Heart right ventricle (tissue), 16 donors: ENCODE measurements at regions not wholly inside any gene's neighbourhood (a gene's known extent, or its start where the extent isn't known, plus 50 kb on each side); places are given as distances from the start of the nearest gene placed in this dataset.

Experiments used
- ATAC-seq, 8 donors: fragments of 200-7000 bp; cut with Tn5 transposase; one replicate each; pipeline ENCODE4 v1.9.1; 2020; ENCODE audit warnings: mild to moderate bottlenecking in 8 of 8, moderate library complexity in 8 of 8, moderate number of reproducible peaks in 1 of 8
- DNase-seq, 2 donors: peaks; one replicate each; pipeline ENCODE4 v3.0.0-alpha.2; 2020
- H3K27ac ChIP-seq, 10 donors: fragments of 200-600 bp; sonication (generic) in 2 of 10; one replicate each; pipeline versions ENCODE4 v1.5.0 to v1.8.0; 2020 to 2022; ENCODE audit warnings: mild to moderate bottlenecking in 3 of 10
- H3K27me3 ChIP-seq, 7 donors: fragments of 200-600 bp; one replicate each; pipeline ENCODE4 v1.8.0; 2021 to 2022; ENCODE audit warnings: mild to moderate bottlenecking in 2 of 7
- H3K36me3 ChIP-seq, 9 donors: fragments of 200-600 bp; sonication (generic) in 1 of 9; one replicate each; pipeline versions ENCODE4 v1.5.0 to v1.8.0; 2020 to 2022; ENCODE audit warnings: mild to moderate bottlenecking in 2 of 9
- H3K4me1 ChIP-seq, 9 donors: fragments of 200-600 bp; sonication (generic) in 1 of 9; one replicate each; pipeline versions ENCODE4 v1.5.0 to v1.8.0; 2020 to 2022; ENCODE audit warnings: mild to moderate bottlenecking in 4 of 9
- H3K4me3 ChIP-seq, 10 donors: fragments of 200-600 bp; sonication (generic) in 2 of 10; one replicate each; pipeline versions ENCODE4 v1.5.0 to v1.8.0; 2020 to 2022; ENCODE audit warnings: mild to moderate bottlenecking in 7 of 10, moderate library complexity in 2 of 10
- H3K9me3 ChIP-seq, 11 donors: fragments of 200-600 bp in 10 of 11; sonication (generic) in 2 of 11; one replicate each; pipeline versions ENCODE4 v1.5.0 to v1.8.0; 2013 to 2022; ENCODE audit warnings: mild to moderate bottlenecking in 2 of 11, control low read depth in 1 of 11, moderate library complexity in 1 of 11
- WGBS, 2 donors: extraction: QIAGEN DNeasy Blood & Tissue Kit; methylation state at CpG; one replicate each; pipeline ENCODE4 v1.1.7; 2013; ENCODE audit warnings: inconsistent platforms in 1 of 2; 5-methylcytosine and 5-hydroxymethylcytosine counted together
- intact Hi-C, 10 donors: fragments of 100-400 bp; cut with DNase I; formaldehyde crosslinking; loops; one replicate each; pipeline versions ENCODE4 v1.11.1 to v1.14.2; 2022
- TF ChIP-seq, protein P1 (sequence below), 9 donors: fragments of 200-600 bp; sonication (generic) in 2 of 9; IDR thresholded peaks; one replicate each; pipeline versions ENCODE4 v1.5.0 to v1.8.0; 2021 to 2022; ENCODE audit warnings: antibody characterized with exemption in 9 of 9, mild to moderate bottlenecking in 5 of 9, moderate library complexity in 1 of 9
- donor health status: Arrhythmogenic right ventricular cardiomyopathy.
- donor health status: ischemic (EF 13 %, LVEDD 7.1; RV severe dilation, severe dysfunction).
- donor health status: healthy with polysubstance abuse.
- donor health status: DM: no; HTN: yes; CAD: no.
- donor health status: DM: no; HTN: no; CAD: no.
- donor health status: ischemic (EF 25% LVEDD 6.9; RV normal size, moderate dysfunction).
- donor health status: ischemic (EF 25% LVEDD 5.7; RV mildly dilated, moderate dysfunction).
- donor health status: healthy.
- donor health status: DM: yes; HTN: yes; CAD: no.
- donor health status: Ischemic cardiomyopathy.
- donor health status: ischemic (EF 35%, LVEDD 5.7; RV mildly dilated, moderate dysfunction).
- donor health status: nonischemic (EF 11% LVEDD 7.7; RV severe dilation, severe dysfunction).
- donor health status: DM: yes; HTN: yes; CAD: no.
- donor health status: PGD.
- donor health status: ischemic (EF 29% LVEDD 5.4; RV normal size, mild dysfunction).
- donor health status: nonischemic (EF 23%, LVEDD 6.1; RV moderate dilation, normal function).

- DNase-seq: no peak
- Histone ChIP-seq H3K27me3 (no peaks in the 10 kb centered on the region), H3K36me3 (no peaks in the 10 kb centered on the region), H3K4me1 (no peaks in the 10 kb centered on the region), H3K27ac (no peak overlapping the region), H3K9me3 (peaks cover 0 to 12% (median 0%) of the 10 kb centered on the region in 11 donors), H3K4me3 (no peak overlapping the region)
- 78 to 79% methylated on average over 3 of the region's 3 CpGs for WGBS, 2 donors
- TF ChIP-seq, protein P1, sequence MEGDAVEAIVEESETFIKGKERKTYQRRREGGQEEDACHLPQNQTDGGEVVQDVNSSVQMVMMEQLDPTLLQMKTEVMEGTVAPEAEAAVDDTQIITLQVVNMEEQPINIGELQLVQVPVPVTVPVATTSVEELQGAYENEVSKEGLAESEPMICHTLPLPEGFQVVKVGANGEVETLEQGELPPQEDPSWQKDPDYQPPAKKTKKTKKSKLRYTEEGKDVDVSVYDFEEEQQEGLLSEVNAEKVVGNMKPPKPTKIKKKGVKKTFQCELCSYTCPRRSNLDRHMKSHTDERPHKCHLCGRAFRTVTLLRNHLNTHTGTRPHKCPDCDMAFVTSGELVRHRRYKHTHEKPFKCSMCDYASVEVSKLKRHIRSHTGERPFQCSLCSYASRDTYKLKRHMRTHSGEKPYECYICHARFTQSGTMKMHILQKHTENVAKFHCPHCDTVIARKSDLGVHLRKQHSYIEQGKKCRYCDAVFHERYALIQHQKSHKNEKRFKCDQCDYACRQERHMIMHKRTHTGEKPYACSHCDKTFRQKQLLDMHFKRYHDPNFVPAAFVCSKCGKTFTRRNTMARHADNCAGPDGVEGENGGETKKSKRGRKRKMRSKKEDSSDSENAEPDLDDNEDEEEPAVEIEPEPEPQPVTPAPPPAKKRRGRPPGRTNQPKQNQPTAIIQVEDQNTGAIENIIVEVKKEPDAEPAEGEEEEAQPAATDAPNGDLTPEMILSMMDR (IDR thresholded peaks at IDR 0.05): no peak
- intact Hi-C loops: no loop called here
- no peak for ATAC-seq
These were observed 816.1 kb upstream of the IGFBP7 start for GRCh38 chr4:57926311-57926710.

- H3K9me3 ChIP-seq: peaks cover 0 to 12% (median 0%) of the 10 kb centered on the region in 11 donors
- DNase-seq (no peak), ATAC-seq (no peak)
- no peak overlapping the region for H3K27ac ChIP-seq
- intact Hi-C loops: no loop called here
- H3K4me3 ChIP-seq: no peak overlapping the region
- no peaks in the 10 kb centered on the region for H3K27me3 ChIP-seq
- TF ChIP-seq, protein P1 (IDR thresholded peaks at IDR 0.05): no peak
- no peaks in the 10 kb centered on the region for H3K4me1 ChIP-seq
- H3K36me3 ChIP-seq: no peaks in the 10 kb centered on the region
- 67 to 79% methylated on average over 1 of the region's 1 CpG for WGBS, 2 donors
These were observed 814.8 kb upstream of the IGFBP7 start for GRCh38 chr4:57924951-57925350.

DNA sequence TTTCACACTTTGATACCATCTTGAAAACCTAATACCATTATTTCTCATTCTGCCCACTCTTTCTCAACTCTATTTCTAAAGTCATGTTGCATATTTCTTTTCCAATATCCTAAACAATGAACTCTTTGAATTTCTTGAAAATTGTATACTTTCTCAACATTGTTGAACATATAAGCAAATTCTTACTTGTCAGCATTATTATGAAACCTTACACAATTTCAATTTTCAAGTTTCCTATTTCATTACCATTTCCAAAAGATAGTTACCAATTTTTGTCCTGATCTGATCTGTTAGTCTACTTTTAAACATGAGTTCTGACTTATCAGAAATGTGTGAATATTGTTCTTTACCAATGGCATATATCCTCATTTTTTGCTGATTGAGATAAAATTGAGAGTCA is 806.3 kb upstream of the IGFBP7 start:
- no peak overlapping the region for H3K4me3 ChIP-seq
- intact Hi-C loops: no loop called here
- H3K36me3 ChIP-seq: no peaks in the 10 kb centered on the region
- H3K27me3 ChIP-seq: no peaks in the 10 kb centered on the region
- TF ChIP-seq, protein P1 (IDR thresholded peaks at IDR 0.05): no peak
- H3K4me1 ChIP-seq: no peaks in the 10 kb centered on the region
- no peak overlapping the region for H3K27ac ChIP-seq
- H3K9me3 ChIP-seq: no peaks in the 10 kb centered on the region
- DNase-seq (no peak), ATAC-seq (no peak)

DNA sequence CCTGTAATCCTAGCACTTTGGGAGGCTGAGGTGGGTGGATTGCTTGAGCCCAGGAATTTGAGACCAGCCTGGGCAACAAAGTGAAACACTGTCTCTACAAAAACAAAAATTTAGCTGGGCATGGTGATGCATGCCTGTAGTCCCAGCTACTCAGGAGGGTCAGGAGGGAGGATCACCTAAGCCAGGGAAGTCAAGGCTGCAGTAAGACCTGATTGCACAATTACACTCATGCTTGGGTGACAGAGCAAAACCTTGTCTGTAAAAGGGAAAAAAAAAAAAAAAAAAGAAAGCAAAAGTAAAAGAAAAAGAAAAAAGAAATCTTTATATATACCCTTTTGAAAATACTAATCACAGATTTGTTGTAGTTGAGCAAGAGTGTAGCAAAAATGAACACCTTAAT is 801.0 kb upstream of the IGFBP7 start:
- H3K4me3 ChIP-seq: no peak overlapping the region
- no peak for DNase-seq
- H3K9me3 ChIP-seq: no peaks in the 10 kb centered on the region
- no peaks in the 10 kb centered on the region for H3K4me1 ChIP-seq
- H3K27me3 ChIP-seq: no peaks in the 10 kb centered on the region
- intact Hi-C loops: no loop called here
- ATAC-seq: no peak
- no peaks in the 10 kb centered on the region for H3K36me3 ChIP-seq
- TF ChIP-seq, protein P1 (IDR thresholded peaks at IDR 0.05): no peak
- H3K27ac ChIP-seq: no peak overlapping the region

GRCh38 chr4:57910151-57910550 is 800.0 kb upstream of the IGFBP7 start:
- intact Hi-C loops: no loop called here
- H3K36me3 ChIP-seq: no peaks in the 10 kb centered on the region
- ATAC-seq: no peak
- TF ChIP-seq, protein P1 (IDR thresholded peaks at IDR 0.05): no peak
- H3K27ac ChIP-seq: no peak overlapping the region
- H3K4me3 ChIP-seq: no peak overlapping the region
- H3K4me1 ChIP-seq: no peaks in the 10 kb centered on the region
- no peak for DNase-seq
- H3K27me3 ChIP-seq: no peaks in the 10 kb centered on the region
- H3K9me3 ChIP-seq: no peaks in the 10 kb centered on the region
- WGBS, 2 donors: 79 to 86% methylated on average over 3 of the region's 3 CpGs
